ENCODE measurements at regions not wholly inside any gene's neighbourhood (a gene's known extent, or its start where the extent isn't known, plus 50 kb on each side); places are given as distances from the start of the nearest gene placed in this dataset.

DNA sequence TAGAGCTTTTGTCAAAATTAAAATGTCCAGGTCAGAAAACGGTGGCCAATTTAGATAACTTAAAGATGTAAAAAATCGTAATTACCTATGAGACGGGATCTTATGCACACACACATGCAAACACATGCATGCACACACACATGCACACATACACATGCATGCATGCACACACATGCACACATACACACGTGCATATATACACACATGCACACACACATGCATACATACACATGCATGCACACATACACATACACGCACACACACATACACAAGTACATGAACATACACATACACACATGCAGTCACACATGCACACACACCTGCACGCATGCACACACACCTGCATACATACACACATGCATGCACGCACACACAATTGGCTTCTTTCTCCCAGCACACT lies 362.0 kb downstream of the IRX1 start:
- no peak for DNase-seq (ENCODE audit: low spot score)

DNA sequence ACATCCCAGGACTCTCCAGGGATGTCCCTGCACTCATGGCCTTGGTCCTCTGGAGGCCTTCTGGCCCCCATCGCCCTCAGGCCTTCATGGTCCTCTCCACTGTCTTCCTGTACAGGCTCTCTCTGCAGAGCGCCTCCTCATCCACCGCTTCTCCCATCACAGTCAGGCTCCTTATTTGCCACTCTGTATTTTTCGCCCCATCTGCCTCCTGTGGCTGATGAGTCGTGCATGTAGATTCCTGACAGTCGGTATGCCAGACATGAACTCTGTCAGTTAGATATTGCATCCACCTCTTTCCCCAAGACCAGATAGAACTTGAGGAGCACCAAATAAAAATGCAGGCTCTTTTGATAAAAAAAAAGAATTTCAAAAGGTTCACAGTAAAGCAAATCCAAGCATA lies 362.8 kb downstream of the IRX1 start:
- no peak for DNase-seq (ENCODE audit: low spot score)

DNA sequence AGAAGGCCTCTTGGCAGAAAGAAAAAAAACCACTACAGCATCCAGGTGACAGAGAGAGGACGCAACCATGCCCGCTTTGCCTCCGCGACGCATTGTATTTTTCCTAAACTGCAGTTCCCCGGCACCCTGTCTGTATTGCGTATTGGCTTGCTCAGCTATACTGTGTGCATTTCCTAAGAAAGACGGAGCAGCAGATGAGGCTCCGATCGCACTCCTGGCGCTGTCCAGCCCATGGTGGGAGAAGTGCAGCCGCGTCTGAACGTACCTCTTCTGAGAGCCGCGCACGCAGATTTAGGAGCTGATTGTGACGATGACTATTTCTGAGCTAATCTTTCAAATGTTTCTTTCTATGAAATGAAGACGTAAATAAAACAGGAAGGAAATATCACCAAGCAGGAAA lies 366.5 kb downstream of the IRX1 start:
- DNase-seq (ENCODE audit: low spot score) = no peak

DNA sequence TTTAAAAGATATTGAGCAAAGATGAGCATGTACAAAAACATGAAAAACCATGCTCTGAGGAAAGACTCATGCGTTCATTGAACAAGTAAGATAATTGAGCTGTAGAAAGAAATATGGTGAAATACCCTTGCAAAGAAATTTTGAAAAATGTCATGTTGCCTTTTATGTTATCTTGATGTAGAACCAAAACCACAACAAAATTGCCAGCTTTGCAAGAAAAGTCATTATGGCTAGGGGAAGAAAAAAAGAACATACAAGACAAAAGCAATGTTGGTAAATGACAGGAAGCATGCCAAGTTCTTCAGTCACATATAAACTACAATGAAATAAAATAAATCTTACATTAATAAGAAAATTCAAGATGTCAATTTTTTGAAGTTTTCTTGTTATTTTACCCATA lies 368.0 kb downstream of the IRX1 start:
- DNase-seq (ENCODE audit: low spot score) = no peak

DNA sequence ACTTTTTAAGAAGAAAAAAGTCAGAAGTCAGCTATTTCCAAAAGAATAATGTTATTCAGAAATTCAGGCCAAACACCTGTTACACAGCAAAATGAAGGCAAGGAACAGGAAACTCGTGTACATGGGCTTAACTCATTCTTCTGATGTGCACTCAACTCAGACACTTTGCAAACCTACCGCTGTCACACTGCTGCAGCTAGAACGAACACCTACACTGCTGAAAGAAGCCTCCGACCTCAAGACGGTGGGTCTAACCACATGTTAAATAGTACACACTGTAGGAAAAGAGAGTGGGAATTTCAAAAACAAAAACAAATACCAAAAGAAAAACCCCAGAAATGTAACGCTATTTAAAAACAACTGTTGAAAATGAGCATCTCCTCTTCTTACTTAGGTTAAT lies 384.5 kb downstream of the IRX1 start:
- no peak for DNase-seq (ENCODE audit: low spot score)

DNA sequence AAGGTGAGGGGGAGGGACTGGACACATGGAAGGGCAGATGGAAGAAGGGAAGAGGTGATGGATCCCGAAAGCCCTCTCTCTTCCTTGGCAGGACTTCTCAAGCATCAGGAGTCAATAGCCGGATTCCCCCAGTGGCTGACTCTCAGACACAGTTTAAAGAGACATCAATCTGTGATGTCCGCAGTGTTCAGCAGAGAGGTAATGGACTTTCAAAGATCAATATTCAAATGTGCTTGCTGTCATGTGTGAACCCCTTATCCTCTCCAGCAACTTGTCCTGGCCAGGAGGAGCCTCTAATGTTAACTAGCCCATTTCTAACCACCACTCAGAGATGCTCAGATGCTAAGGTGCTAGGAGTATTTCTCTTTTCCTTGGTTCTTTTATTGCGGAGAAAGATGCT lies 392.2 kb downstream of the IRX1 start:
- DNase-seq (ENCODE audit: low spot score) = no peak

DNA sequence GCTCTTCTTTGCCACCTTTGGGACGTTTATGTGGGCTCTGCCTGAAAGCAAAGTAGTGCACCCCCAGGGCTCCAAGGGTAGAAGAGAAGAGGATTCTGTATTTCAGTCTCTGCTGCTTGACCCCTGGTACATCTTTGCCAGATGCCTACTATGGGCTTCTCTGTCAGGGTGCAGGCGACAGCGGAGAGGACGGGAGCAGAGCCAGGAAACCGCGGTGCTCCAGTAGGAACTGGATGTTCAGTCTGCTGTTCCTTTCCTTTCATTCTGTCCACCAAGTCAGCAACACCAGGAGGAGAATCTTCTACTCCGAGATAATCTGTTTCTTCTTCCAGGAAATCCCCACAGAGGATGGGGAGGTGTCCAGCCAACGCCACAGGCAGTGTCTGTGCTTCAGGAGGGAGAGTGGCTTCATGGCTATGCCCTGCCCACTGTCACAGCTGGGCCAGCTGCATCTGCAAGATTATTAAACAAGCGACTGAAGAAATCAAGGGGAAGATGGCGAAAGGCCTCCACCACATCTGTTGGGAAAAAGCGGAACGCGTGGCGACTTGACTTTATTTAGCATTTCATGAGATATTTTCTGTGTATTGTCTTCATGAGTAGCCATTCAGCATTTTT lies 398.3 kb downstream of the IRX1 start:
- DNase-seq (ENCODE audit: low spot score) = no peak

DNA sequence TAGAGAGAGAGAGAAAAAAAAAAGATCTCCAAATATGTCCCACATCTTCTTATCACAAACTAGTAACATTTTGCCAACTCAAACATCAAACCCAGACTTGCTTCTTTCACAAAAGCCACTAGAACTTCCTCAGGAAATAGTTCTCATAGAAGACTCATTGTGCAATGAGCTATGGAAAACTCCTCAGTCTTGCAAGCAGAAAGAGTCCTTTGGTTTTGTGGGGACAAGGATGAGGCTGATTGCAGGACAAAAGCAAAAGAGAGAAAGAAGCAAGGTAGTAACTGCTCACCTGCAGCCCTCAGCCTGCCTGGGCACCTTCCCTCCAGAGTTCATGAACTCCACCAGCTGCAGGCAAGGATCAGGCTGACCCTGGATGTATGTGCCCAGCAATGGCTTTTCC lies 399.0 kb downstream of the IRX1 start:
- DNase-seq (ENCODE audit: low spot score) = no peak

DNA sequence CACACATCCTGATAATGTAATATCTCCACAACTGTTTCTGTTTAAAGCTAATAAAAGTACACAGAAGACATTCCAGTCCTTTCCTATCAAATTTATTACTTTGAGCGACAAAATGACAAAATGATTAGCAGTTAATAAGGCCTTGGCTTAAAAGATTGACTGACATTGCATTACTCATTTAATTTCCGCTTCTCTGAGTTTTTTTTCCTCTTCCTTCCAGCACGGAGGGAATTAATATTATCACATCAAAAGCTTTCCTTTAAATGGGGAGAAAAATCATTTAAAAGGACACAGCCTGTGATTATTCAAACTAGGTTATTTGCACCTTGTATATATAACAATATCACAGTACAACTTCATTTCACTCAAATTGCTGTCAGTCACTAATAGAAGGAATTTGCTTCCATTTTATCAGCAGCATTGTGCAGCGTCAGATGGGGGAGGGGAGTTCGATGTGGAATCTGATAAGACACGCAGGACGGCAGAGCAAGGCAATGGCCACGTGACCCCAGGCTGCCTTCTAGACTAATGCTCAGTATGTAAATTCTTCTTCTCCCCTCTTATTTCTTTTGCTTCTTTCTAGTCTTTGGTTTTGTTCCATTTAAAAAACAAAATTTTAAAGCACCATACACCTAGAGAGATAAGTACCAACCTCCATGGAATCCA lies 400.5 kb downstream of the IRX1 start:
- DNase-seq (ENCODE audit: low spot score) = no peak

DNA sequence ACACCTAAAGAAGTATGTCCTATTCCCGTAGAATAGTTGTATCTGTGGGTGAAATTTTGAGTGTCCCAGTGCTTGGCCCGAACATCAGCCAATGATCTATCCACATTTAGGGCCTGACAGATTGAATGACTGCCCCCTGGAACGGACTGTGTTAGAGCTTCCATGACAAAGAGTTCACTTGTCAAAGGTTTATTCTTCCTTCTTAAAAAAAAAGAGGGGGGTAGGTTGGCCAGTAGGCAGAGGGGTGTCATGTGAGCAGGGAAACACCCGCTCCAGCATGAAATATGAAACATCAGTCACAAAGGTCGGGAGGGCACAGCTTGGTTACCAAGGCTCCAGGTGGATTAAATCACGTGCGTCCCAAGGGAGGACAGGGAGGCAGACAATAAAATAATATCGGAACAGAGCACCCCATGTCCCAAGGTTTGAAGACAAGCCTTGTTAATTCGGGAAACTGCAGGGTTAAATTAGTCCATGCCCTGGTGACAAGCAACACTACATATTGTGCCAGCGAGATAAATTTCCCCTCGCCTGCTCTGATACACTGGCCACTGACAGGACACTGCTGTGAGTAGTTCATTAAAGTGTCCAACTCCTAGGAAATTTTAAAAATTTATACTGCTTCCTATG lies 401.2 kb downstream of the IRX1 start:
- no peak for DNase-seq (ENCODE audit: low spot score)

DNA sequence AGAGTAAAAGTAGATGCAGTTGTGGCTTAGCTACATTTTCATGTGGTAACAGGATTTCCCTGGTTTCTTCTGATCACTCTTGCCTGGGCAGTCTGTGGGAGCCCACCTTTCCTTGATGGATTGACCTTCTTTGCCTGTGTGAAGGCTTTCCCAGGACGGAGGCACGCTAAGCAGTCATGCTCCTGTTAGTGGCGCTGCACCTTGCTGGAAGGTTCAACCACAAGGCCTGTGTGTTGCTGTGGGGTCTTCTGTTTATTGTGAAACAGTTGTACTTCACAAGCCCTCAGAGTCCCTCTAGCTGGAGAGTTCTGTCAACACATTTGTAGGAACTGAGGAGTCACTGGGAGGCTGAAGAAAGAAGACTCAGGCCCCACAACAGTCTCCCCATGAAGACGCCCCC lies 402.0 kb downstream of the IRX1 start:
- no peak for DNase-seq (ENCODE audit: low spot score)

DNA sequence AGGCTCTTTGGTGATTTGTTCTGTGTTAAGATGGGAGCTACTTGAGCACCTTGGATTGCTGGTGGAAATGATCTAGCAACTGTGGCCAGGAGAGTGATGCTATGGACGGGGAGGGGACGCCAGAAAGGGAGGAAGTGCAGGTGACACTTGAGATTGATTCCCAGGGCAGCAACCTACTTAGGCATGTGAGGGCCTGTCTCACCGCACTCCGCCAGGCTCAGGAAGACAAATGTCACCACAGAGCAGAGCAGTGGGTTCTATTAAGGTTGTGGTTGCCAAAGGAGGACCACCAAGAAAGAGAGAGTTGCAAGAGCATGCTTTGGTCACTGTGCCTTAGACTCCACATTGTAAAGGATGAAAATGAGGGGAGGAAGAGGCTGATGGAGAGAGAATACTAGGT lies 404.3 kb downstream of the IRX1 start:
- DNase-seq (ENCODE audit: low spot score) = no peak

DNA sequence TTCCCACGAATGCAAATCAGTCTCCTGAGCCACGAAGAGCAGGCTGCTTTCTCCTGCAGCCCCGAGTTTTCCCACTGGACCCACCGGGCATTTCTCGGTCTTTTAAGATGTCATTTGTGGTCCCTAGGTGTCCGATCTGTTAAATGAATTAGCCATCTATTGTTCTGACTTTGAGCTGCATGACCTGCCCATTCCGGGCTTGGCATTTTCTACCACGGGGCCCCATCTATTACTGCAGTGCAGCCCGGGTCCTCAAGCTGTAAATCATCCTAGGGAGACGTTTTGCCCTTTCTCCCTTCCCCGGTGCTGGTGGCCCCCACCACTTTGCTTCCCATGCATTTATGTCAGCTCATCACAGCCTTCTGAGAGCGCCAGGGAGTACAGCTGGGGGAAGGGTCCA lies 405.4 kb downstream of the IRX1 start:
- no peak for DNase-seq (ENCODE audit: low spot score)

DNA sequence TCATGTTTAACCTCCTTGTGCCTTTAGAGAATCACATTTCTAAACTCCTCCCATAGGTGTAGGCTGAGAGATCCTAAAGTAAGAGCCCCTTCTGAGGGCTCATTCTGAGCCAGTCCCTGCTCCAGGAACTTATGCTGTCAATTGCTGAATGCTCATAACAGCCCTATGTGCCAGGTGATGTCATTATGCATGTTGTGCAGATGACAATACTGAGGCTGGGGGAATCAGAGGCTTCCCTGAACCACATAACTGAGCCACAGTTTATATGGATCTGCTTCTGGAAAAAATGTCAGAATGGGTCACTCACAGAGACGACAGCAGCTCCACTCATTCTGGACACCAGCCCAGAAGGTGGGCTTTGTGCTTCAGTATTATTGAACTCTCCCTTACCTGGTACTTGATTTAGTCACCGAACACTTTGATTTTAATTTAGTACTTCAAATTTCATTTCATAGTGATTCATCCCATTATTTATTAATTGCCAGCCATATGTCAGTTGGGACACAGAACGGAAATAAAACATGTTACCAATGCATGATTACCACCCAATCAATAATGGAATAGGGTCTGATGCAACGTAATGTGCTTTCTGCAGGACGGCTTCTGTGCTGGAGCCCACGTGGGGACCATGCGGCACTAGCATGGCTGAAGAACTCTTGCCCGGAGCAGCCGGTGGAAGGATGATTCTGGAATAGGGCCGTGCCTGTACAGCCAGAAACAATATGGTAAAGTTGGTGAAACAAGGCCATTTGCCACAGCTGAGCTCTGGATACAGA lies 406.3 kb downstream of the IRX1 start:
- DNase-seq (ENCODE audit: low spot score) = no peak

DNA sequence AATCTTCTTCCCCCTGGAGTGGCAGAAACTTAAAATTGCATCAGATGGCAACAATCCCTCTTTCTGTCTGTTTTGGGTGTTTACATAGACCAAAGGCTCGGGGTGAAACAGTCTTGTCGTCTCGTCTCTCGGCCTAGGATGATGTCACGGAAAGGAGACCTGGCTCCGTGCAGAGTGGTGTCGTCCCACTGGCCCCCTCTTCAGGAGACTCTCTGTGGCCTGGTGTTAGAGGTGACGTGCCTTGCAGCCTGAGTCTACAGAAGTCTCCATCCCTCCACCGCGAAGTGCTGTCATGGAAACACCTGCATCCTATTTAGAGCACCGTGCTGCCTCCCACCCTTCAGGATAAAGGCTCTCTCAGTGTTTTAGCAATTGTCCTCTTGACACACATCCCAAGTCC lies 409.7 kb downstream of the IRX1 start:
- no peak for DNase-seq (ENCODE audit: low spot score)

DNA sequence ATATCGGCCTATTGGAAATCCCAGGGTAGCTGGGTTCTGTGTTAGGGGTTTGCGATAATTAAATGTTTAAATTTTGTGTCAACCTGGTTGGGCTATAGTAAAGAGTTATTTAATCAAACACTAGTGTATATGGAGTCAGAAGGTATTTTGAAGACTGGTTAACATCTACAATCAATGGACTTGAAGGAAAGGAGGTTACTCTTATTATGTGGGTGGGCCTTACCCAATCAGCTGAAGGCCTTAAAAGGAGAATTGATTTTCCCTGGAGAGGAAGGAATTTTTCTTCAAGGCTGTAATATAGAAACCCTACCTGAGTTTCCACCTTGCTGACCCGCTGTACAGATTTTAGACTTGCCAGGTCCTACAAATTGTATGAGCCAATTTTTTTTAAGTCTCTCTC lies 411.4 kb downstream of the IRX1 start:
- no peak for DNase-seq (ENCODE audit: low spot score)

DNA sequence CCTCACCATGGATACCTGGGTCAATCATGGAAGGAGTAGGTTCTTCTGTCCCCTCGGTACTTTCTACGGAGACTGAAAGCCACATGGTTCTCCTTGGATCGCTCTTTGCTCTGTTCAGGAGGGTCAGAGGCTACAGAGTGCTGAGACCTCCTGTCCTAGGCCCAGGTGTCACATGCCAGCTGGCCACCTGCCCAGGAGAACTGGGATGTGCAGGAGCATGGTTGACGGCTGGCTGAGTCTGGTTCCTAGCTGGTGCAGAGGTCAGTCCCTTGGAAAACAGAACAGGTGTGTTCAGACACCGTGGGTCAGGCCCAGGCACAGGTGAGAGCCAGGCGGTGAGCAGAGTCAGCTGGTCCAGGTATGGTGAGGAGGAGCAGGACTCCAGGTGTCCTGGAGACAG lies 416.3 kb downstream of the IRX1 start:
- DNase-seq (ENCODE audit: low spot score) = no peak

DNA sequence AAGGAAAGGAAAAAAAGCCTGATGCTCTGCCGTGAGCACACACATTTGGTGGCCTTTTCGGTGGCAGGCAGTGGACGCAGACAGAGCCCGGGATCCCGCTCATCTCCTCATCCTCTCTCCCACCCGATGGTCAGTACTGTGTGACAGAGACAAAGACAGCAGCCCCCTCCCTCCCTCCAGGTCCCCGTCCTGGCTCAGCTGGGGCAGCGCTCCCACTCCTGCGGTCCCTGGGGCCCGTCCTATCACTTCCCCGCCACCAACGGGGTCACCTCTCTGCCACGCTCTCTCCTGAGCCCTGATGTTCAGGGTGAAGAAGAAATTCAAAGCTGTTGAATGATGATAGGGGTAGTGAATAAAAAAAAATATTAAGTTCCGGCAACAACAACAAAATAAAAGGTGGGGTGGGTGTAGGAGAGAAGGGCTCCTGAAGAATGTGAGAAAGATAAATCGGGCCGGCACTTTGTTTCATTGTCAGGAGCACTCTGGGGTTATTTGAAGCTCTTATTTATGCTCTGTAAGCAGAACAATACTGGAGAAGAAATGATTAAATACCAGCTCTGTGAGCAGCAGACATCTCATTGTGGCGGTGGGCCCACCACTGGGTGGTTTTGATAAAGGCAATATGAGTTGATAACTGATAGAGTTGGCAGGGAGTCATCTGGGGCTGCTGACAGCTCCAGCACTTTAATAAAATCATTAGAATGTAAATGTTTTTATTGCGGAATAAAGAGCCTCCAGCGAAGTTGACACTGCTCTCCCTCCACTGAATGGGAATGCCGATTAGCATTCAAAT lies 417.7 kb downstream of the IRX1 start:
- DNase-seq (ENCODE audit: low spot score) = no peak

DNA sequence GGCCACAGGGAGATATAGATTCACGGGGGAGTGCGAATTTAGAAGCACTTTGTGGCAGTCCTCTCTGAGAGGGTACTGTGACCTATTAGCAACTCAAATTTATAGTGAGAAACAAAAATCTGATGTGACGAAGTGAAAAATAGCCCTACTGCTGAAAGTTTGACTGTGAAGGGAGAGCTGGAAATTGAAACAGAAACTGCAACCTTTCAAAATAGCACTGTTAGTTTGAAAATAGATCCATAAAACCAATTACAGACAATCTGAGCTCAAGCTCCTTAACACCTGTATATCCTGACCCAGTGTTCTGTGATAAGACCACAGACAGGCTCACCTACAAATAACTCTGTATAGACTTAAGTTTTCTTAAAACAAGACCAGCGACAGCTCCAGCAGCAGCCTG lies 420.1 kb downstream of the IRX1 start:
- DNase-seq (ENCODE audit: low spot score) = no peak

DNA sequence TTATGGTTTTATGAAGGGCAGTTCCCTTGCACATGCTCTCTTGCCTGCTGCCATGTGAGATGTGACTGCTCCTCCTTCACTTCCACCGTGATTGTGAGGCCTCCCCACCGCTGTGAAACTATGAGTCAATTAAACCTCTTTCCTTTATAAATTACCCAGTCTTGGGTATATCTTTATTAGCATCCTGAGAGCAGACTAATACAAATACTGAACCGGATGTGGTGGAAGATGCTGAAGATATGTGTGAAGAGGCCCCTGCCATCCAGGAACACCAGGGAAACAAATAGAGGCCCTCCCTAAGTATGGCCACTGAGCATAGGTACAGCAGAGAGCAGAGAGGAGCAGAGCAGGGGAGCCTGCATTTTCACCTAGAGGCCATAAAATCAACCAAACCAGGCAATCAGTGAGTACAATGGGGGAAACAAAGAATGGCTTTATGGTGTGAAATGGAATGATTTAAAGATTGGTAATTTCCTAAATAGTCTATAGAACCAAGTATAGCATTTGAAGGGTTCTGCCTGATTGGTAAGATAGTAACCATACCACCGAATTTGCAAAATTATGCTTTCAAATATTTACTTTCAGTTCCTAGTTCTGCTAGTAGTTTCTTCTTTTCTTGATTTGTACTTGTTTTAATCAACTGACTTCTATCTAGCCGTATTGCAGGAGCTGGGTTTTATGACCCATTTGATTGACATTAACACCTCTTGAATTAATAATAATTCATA lies 421.6 kb downstream of the IRX1 start:
- no peak for DNase-seq (ENCODE audit: low spot score)

DNA sequence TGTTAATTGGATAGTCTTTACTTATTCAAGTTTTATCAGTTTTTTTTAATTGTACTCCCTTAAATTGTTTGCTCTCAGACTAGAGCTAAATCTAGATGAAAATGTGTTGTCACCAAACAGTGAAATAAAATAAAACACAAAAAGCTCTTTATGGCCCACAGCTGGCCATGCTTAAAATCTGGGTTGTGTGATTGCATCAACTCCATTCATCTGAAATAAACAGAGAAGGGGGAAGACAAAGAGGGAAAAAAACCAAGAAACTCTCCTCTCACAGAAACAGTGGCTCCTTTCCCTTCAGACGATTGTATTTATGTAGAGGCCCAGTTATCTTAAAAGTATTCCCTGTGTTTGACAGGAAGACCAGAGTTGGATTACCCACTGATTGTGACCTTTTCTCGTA lies 422.4 kb downstream of the IRX1 start:
- no peak for DNase-seq (ENCODE audit: low spot score)
